Fibroblast of the aortic adventitia (primary cell): ENCODE measurements at regions not wholly inside any gene's neighbourhood (a gene's known extent, or its start where the extent isn't known, plus 50 kb on each side); places are given as distances from the start of the nearest gene placed in this dataset.
"Not testable (repeated sequence)": the region's sequence is repeated elsewhere in the genome, so short reads cannot be mapped to it uniquely, and the experiment has no call there.

ENCODE experiments used
- DNase-seq: peaks from one replicate; pipeline ENCODE4 v3.0.0-alpha.2; 2010; ENCODE audit warnings: low read depth
- H3K4me3 ChIP-seq: 2 replicates; pipeline ENCODE4 v1.5.1; 2011; ENCODE audit warnings: low read depth, mild to moderate bottlenecking, control low read depth, low read length, moderate library complexity
- TF ChIP-seq, protein P1 (sequence below): IDR thresholded peaks from 2 replicates; pipeline ENCODE4 v1.5.1; 2011; ENCODE audit warnings: mild to moderate bottlenecking, low read length, control low read depth, inconsistent platforms; ENCODE audit not compliant: insufficient read depth

DNA sequence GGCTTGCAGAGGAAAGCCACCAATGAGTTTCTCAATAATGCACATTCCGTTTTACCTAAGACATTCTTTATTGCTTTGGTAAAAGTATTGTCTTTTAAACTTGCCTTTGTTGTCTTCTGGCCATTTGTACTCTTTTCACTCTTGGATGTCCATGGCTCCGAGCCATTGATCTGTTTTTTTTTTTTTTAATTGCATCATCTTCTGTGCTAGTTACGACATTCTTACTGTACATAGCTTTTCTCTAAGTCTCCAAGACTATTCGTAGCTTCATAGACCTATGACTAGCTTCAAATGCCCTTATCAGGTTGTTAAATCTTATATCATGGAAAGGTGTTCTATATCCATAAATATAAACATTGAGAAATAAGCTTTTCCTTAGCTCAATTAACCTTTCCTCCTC lies 1522.6 kb downstream of the FAM181B start:
- no peak for DNase-seq
- H3K4me3 ChIP-seq, result no peak overlapping the region
- TF ChIP-seq, protein P1, sequence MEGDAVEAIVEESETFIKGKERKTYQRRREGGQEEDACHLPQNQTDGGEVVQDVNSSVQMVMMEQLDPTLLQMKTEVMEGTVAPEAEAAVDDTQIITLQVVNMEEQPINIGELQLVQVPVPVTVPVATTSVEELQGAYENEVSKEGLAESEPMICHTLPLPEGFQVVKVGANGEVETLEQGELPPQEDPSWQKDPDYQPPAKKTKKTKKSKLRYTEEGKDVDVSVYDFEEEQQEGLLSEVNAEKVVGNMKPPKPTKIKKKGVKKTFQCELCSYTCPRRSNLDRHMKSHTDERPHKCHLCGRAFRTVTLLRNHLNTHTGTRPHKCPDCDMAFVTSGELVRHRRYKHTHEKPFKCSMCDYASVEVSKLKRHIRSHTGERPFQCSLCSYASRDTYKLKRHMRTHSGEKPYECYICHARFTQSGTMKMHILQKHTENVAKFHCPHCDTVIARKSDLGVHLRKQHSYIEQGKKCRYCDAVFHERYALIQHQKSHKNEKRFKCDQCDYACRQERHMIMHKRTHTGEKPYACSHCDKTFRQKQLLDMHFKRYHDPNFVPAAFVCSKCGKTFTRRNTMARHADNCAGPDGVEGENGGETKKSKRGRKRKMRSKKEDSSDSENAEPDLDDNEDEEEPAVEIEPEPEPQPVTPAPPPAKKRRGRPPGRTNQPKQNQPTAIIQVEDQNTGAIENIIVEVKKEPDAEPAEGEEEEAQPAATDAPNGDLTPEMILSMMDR, result no peak

- no peak overlapping the region for H3K4me3 ChIP-seq
- DNase-seq, result no peak
- TF ChIP-seq, protein P1, result no peak
These were observed 1526.1 kb downstream of the FAM181B start for GRCh38 chr11:81207421-81208054.

GRCh38 chr11:81203876-81204275 lies 1529.8 kb downstream of the FAM181B start:
- no peak for DNase-seq
- no peak overlapping the region for H3K4me3 ChIP-seq
- TF ChIP-seq, protein P1, result no peak

DNA sequence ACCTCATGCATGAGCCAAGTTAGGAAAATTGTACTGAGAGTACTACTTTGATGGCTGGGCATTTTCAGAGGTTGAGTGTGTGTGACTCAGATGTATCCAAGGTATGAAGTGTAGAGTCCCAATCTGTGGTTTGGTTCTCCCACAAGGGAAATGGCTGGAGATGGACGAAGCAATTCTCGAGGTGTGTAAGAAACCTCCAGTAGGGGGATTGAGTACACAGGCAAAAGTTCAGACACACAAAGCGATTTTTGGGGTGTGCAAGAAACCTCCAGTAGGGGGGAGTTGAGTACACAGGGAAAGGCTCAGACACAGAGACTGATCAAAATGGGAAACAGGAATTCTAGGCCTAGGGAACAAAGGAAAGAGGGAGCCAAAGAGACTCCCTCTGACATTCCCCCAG lies 1536.3 kb downstream of the FAM181B start:
- H3K4me3 ChIP-seq, result no peak overlapping the region
- DNase-seq, result no peak
- TF ChIP-seq, protein P1, result no peak

DNA sequence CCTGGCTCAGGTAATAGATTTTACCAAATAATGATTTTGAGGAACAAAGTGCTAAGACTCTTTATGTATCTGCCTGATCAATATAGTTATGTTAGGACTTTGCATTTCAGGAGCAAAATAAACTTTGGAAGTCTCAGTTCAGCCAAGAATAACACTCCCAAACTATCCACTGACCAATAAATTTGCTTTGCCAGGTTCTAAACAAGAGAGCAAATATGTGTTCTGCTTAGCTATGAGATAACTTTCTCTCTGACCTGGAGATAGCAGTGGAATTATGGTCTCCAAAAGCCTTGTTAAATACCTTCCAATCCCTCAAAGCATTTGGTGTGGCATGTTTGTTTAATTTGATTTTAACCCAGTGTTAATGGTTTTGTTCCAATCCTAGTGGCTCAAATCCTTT lies 1541.1 kb downstream of the FAM181B start:
- TF ChIP-seq, protein P1, result no peak
- no peak for DNase-seq
- no peak overlapping the region for H3K4me3 ChIP-seq

- TF ChIP-seq, protein P1, result no peak
- no peak for DNase-seq
- no peak overlapping the region for H3K4me3 ChIP-seq
These were observed 1543.1 kb downstream of the FAM181B start for GRCh38 chr11:81190546-81190945.

DNA sequence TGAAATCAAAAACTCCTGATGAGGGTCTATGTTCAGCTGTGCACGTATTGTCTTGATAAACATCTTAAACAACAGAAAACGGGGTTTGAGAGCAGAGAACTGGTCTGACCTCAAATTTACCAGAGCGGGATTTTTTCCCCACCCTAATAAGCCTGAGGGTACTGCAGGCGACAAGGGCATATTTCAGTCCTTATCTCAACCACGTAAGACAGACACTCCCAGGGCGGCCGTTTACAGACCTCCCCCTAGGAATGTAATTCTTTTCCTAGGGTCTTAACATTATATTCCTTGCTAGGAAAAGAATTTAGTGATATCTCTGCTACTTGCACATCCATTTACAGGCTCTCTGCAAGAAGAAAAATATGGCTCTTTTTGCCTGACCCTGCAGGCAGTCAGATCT lies 1546.6 kb downstream of the FAM181B start:
- not testable (repeated sequence) for DNase-seq, H3K4me3 ChIP-seq
